ENCODE measurements at regions not wholly inside any gene's neighbourhood (a gene's known extent, or its start where the extent isn't known, plus 50 kb on each side); places are given as distances from the start of the nearest gene placed in this dataset.
"Not testable (repeated sequence)": the region's sequence is repeated elsewhere in the genome, so short reads cannot be mapped to it uniquely, and the experiment has no call there.

DNA sequence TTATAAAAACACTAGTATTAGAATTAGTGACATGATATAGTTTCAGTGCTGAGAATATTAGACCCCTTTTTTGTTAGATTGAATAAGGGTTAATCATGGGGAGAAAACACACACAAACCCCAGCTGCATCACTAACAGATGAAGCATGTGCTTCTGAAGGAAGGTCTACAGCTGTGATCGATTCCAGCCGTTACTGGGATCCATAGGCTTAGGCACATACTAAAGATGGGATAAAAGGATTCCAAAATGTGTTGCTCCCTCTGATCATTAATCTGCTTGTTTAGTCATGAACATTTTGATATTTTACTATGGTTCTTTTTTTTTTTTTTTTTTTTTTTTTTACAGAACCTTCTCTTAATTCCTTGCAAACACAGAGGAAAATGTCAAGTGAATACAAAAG is 1591.3 kb downstream of the EFNB2 start:
- Histone ChIP-seq H3K4me3 (ENCODE audit: low read depth in 1 of 3, low read length in 3 of 3) (no peak overlapping the region), H3K9me3 (ENCODE audit: control insufficient read depth in 2 of 2, insufficient read depth in 1 of 2, low read depth in 1 of 2, low read length in 1 of 2) (no peaks in the 10 kb centered on the region), H3K27ac (ENCODE audit: low read depth in 1 of 3, low read length in 2 of 3) (no peak overlapping the region), H3K27me3 (ENCODE audit: control insufficient read depth in 3 of 3, insufficient read depth in 3 of 3, low read length in 3 of 3) (no peaks in the 10 kb centered on the region), H3K4me1 (ENCODE audit: control insufficient read depth in 3 of 3, insufficient read depth in 2 of 3, low read depth in 1 of 3, low read length in 2 of 3) (no peaks in the 10 kb centered on the region), H3K36me3 (ENCODE audit: control insufficient read depth in 3 of 3, insufficient read depth in 2 of 3, low read depth in 1 of 3, low read length in 3 of 3) (no peaks in the 10 kb centered on the region)
- 77 to 86% (median 84%) methylated on average over 2 of the region's 2 CpGs for WGBS, 3 donors
- DNase-seq, result no peak
- no peak for FAIRE-seq

GRCh38 chr13:104943331-104943730 is 1592.1 kb downstream of the EFNB2 start:
- FAIRE-seq, result no peak

GRCh38 chr13:104937881-104938280 is 1597.6 kb downstream of the EFNB2 start:
- no peaks in the 10 kb centered on the region for H3K9me3 ChIP-seq (ENCODE audit: control insufficient read depth in 2 of 2, insufficient read depth in 1 of 2, low read depth in 1 of 2, low read length in 1 of 2)
- no peak for DNase-seq
- FAIRE-seq, result no peak
- 67 to 82% (median 74%) methylated on average over 7 of the region's 7 CpGs for WGBS, 3 donors
- H3K4me1 ChIP-seq (ENCODE audit: control insufficient read depth in 3 of 3, insufficient read depth in 2 of 3, low read depth in 1 of 3, low read length in 2 of 3), result no peaks in the 10 kb centered on the region
- no peak overlapping the region for H3K4me3 ChIP-seq (ENCODE audit: low read depth in 1 of 3, low read length in 3 of 3)
- H3K27me3 ChIP-seq (ENCODE audit: control insufficient read depth in 3 of 3, insufficient read depth in 3 of 3, low read length in 3 of 3), result no peaks in the 10 kb centered on the region
- no peaks in the 10 kb centered on the region for H3K36me3 ChIP-seq (ENCODE audit: control insufficient read depth in 3 of 3, insufficient read depth in 2 of 3, low read depth in 1 of 3, low read length in 3 of 3)
- H3K27ac ChIP-seq (ENCODE audit: low read depth in 1 of 3, low read length in 2 of 3), result no peak overlapping the region

More at GRCh38 chr13:104943331-104943730, 1592.1 kb downstream of the EFNB2 start:
- Histone ChIP-seq H3K4me3 (ENCODE audit: low read depth in 1 of 3, low read length in 3 of 3) (no peak overlapping the region), H3K9me3 (ENCODE audit: control insufficient read depth in 2 of 2, insufficient read depth in 1 of 2, low read depth in 1 of 2, low read length in 1 of 2) (no peaks in the 10 kb centered on the region), H3K36me3 (ENCODE audit: control insufficient read depth in 3 of 3, insufficient read depth in 2 of 3, low read depth in 1 of 3, low read length in 3 of 3) (no peaks in the 10 kb centered on the region), H3K27ac (ENCODE audit: low read depth in 1 of 3, low read length in 2 of 3) (no peak overlapping the region), H3K27me3 (ENCODE audit: control insufficient read depth in 3 of 3, insufficient read depth in 3 of 3, low read length in 3 of 3) (no peaks in the 10 kb centered on the region), H3K4me1 (ENCODE audit: control insufficient read depth in 3 of 3, insufficient read depth in 2 of 3, low read depth in 1 of 3, low read length in 2 of 3) (no peaks in the 10 kb centered on the region)
- 64 to 76% (median 74%) methylated on average over 3 of the region's 3 CpGs for WGBS, 3 donors
- DNase-seq, result no peak

GRCh38 chr13:104936304-104936703 is 1599.2 kb downstream of the EFNB2 start:
- no peaks in the 10 kb centered on the region for H3K27me3 ChIP-seq (ENCODE audit: control insufficient read depth in 3 of 3, insufficient read depth in 3 of 3, low read length in 3 of 3)
- no peaks in the 10 kb centered on the region for H3K36me3 ChIP-seq (ENCODE audit: control insufficient read depth in 3 of 3, insufficient read depth in 2 of 3, low read depth in 1 of 3, low read length in 3 of 3)
- 33 to 55% (median 54%) methylated on average over 2 of the region's 2 CpGs for WGBS, 3 donors
- H3K9me3 ChIP-seq (ENCODE audit: control insufficient read depth in 2 of 2, insufficient read depth in 1 of 2, low read depth in 1 of 2, low read length in 1 of 2), result no peaks in the 10 kb centered on the region
- FAIRE-seq (no peak), DNase-seq (no peak)
- no peak overlapping the region for H3K4me3 ChIP-seq (ENCODE audit: low read depth in 1 of 3, low read length in 3 of 3)
- H3K27ac ChIP-seq (ENCODE audit: low read depth in 1 of 3, low read length in 2 of 3), result no peak overlapping the region
- no peaks in the 10 kb centered on the region for H3K4me1 ChIP-seq (ENCODE audit: control insufficient read depth in 3 of 3, insufficient read depth in 2 of 3, low read depth in 1 of 3, low read length in 2 of 3)

DNA sequence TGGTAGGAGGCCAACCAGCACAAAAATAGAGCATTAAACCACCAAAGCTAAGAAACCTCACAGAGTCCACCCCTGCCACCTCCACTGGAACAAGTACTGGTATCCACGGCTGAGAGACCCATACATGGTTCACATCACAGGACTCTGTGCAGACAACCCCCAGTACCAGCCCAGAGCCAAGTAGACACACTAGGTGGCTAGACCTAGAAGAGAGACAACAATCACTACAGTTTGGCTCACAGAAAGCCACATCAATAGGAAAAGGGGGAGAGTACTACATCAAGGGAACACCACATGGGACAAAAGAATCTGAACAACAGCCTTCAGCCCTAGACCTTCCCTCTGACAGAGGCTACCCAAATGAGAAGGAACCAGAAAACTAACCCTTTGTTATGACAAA is 1614.9 kb downstream of the EFNB2 start:
- DNase-seq; H3K4me3 ChIP-seq (ENCODE audit: low read depth in 1 of 3, low read length in 3 of 3); H3K36me3 ChIP-seq (ENCODE audit: control insufficient read depth in 3 of 3, insufficient read depth in 2 of 3, low read depth in 1 of 3, low read length in 3 of 3); H3K27me3 ChIP-seq (ENCODE audit: control insufficient read depth in 3 of 3, insufficient read depth in 3 of 3, low read length in 3 of 3); H3K27ac ChIP-seq (ENCODE audit: low read depth in 1 of 3, low read length in 2 of 3); H3K4me1 ChIP-seq (ENCODE audit: control insufficient read depth in 3 of 3, insufficient read depth in 2 of 3, low read depth in 1 of 3, low read length in 2 of 3); H3K9me3 ChIP-seq (ENCODE audit: control insufficient read depth in 2 of 2, insufficient read depth in 1 of 2, low read depth in 1 of 2, low read length in 1 of 2); FAIRE-seq: not testable (repeated sequence)
- WGBS, 3 donors, result 64 to 100% (median 79%) methylated on average over 1 of the region's 1 CpG

GRCh38 chr13:104920091-104920490 is 1615.4 kb downstream of the EFNB2 start:
- no peak for DNase-seq
- WGBS, 3 donors, result 76 to 87% (median 82%) methylated on average over 4 of the region's 4 CpGs
- Histone ChIP-seq H3K27ac (ENCODE audit: low read depth in 1 of 3, low read length in 2 of 3) (no peak overlapping the region), H3K36me3 (ENCODE audit: control insufficient read depth in 3 of 3, insufficient read depth in 2 of 3, low read depth in 1 of 3, low read length in 3 of 3) (no peaks in the 10 kb centered on the region), H3K4me1 (ENCODE audit: control insufficient read depth in 3 of 3, insufficient read depth in 2 of 3, low read depth in 1 of 3, low read length in 2 of 3) (no peaks in the 10 kb centered on the region), H3K27me3 (ENCODE audit: control insufficient read depth in 3 of 3, insufficient read depth in 3 of 3, low read length in 3 of 3) (no peaks in the 10 kb centered on the region), H3K9me3 (ENCODE audit: control insufficient read depth in 2 of 2, insufficient read depth in 1 of 2, low read depth in 1 of 2, low read length in 1 of 2) (peaks cover 0 to 5% of the 10 kb centered on the region in 2 donors), H3K4me3 (ENCODE audit: low read depth in 1 of 3, low read length in 3 of 3) (no peak overlapping the region)
- FAIRE-seq, result no peak

GRCh38 chr13:104900191-104900817 is 1635.2 kb downstream of the EFNB2 start:
- 74 to 86% (median 75%) methylated on average over 1 of the region's 1 CpG for WGBS, 3 donors

DNA sequence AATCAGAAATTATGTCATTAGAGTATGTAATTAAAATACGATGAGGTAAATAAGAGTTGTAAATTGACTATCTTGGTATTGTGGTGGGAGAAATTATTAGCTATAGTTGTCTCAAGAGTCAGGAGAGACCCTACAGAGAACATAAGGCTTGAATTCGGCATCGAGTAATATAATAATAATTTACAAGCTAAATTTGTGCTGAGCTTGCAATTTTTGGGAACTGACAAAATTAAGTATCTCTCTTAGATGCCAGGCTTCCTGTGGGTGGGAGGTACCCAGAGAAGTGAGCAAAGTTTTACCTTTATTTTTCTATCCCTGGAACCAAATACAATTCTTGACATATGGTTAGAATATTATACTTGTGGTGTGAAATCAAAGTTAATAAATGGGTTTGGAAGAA is 1637.0 kb downstream of the EFNB2 start:
- Histone ChIP-seq H3K27me3 (ENCODE audit: control insufficient read depth in 3 of 3, insufficient read depth in 3 of 3, low read length in 3 of 3) (no peaks in the 10 kb centered on the region), H3K4me1 (ENCODE audit: control insufficient read depth in 3 of 3, insufficient read depth in 2 of 3, low read depth in 1 of 3, low read length in 2 of 3) (no peaks in the 10 kb centered on the region), H3K4me3 (ENCODE audit: low read depth in 1 of 3, low read length in 3 of 3) (no peak overlapping the region), H3K27ac (ENCODE audit: low read depth in 1 of 3, low read length in 2 of 3) (no peak overlapping the region), H3K36me3 (ENCODE audit: control insufficient read depth in 3 of 3, insufficient read depth in 2 of 3, low read depth in 1 of 3, low read length in 3 of 3) (no peaks in the 10 kb centered on the region), H3K9me3 (ENCODE audit: control insufficient read depth in 2 of 2, insufficient read depth in 1 of 2, low read depth in 1 of 2, low read length in 1 of 2) (no peaks in the 10 kb centered on the region)
- no peak for DNase-seq
- FAIRE-seq, result no peak
- 85 to 94% (median 91%) methylated on average over 3 of the region's 3 CpGs for WGBS, 3 donors

More at GRCh38 chr13:104900191-104900817, 1635.2 kb downstream of the EFNB2 start:
- Histone ChIP-seq H3K4me3 (ENCODE audit: low read depth in 1 of 3, low read length in 3 of 3) (no peak overlapping the region), H3K27ac (ENCODE audit: low read depth in 1 of 3, low read length in 2 of 3) (no peak overlapping the region), H3K36me3 (ENCODE audit: control insufficient read depth in 3 of 3, insufficient read depth in 2 of 3, low read depth in 1 of 3, low read length in 3 of 3) (no peaks in the 10 kb centered on the region), H3K4me1 (ENCODE audit: control insufficient read depth in 3 of 3, insufficient read depth in 2 of 3, low read depth in 1 of 3, low read length in 2 of 3) (no peaks in the 10 kb centered on the region), H3K27me3 (ENCODE audit: control insufficient read depth in 3 of 3, insufficient read depth in 3 of 3, low read length in 3 of 3) (no peaks in the 10 kb centered on the region), H3K9me3 (ENCODE audit: control insufficient read depth in 2 of 2, insufficient read depth in 1 of 2, low read depth in 1 of 2, low read length in 1 of 2) (no peaks in the 10 kb centered on the region)
- DNase-seq (no peak), FAIRE-seq (peak; percentile 68)

DNA sequence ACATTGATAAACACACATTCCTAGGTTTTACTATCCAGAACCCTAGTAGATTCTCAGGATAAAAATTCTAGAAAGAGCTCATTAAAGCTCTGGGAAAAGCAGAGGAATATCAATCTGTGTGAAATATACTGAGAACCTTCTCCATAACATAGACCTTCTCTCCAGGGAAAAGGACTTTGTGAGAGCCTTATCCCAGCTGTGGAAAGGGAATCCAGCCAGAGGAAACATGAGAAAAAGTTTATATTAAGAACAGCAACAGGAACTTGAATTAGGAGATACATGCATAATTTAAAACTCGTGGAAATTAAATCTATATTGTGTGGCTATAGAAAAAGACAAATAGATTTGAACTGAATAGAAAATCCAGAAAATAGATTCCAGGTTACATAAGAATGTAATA is 1639.9 kb downstream of the EFNB2 start:
- DNase-seq (no peak), FAIRE-seq (no peak)
- Histone ChIP-seq H3K27me3 (ENCODE audit: control insufficient read depth in 3 of 3, insufficient read depth in 3 of 3, low read length in 3 of 3) (no peaks in the 10 kb centered on the region), H3K4me1 (ENCODE audit: control insufficient read depth in 3 of 3, insufficient read depth in 2 of 3, low read depth in 1 of 3, low read length in 2 of 3) (no peaks in the 10 kb centered on the region), H3K27ac (ENCODE audit: low read depth in 1 of 3, low read length in 2 of 3) (no peak overlapping the region), H3K36me3 (ENCODE audit: control insufficient read depth in 3 of 3, insufficient read depth in 2 of 3, low read depth in 1 of 3, low read length in 3 of 3) (no peaks in the 10 kb centered on the region), H3K4me3 (ENCODE audit: low read depth in 1 of 3, low read length in 3 of 3) (no peak overlapping the region), H3K9me3 (ENCODE audit: control insufficient read depth in 2 of 2, insufficient read depth in 1 of 2, low read depth in 1 of 2, low read length in 1 of 2) (no peaks in the 10 kb centered on the region)
- WGBS, 3 donors, result 46 to 58% (median 54%) methylated on average over 1 of the region's 1 CpG
